ENCODE measurements at regions not wholly inside any gene's neighbourhood (a gene's known extent, or its start where the extent isn't known, plus 50 kb on each side); places are given as distances from the start of the nearest gene placed in this dataset.
"Not testable (repeated sequence)": the region's sequence is repeated elsewhere in the genome, so short reads cannot be mapped to it uniquely, and the experiment has no call there.

DNA sequence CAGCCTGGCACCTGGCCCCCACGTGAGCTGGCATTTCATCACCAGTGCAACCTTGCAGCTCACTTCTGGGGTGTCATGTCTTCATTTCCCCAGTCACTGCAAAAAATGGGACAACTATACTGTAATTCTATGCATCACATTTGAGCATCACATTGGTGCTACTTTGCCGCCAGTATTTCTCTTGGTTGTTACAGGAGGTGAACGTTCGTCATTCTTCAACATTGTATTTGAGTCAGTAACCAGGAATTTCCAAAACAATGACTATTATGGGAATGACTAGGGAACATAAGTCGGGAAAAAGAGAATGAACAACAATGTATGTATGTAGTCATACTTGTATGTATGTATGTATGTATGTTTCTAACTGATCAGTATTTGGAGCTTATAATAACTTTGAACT, 1278.0 kb downstream of the EFNA5 start:
- Histone ChIP-seq H3K9me2 (ENCODE audit: insufficient read depth) (no peaks in the 10 kb centered on the region), H3K9ac (ENCODE audit: low read length) (no peak overlapping the region), H3K27me3 (ENCODE audit: insufficient read depth, low read length) (no peaks in the 10 kb centered on the region), H3K4me1 (ENCODE audit: control insufficient read depth in 1 of 2, insufficient read depth in 2 of 2, low read length in 2 of 2) (peaks cover 0 to 9% of the 10 kb centered on the region in 2 experiments; a peak in 2 of 4 replicates), H3K4me3 (replicated peaks in 1 of 2; ENCODE audit: low read depth in 1 of 2, low read length in 2 of 2) (no peak overlapping the region), H2AFZ (ENCODE audit: low read depth, low read length, poor library complexity, severe bottlenecking) (no peak overlapping the region), H3K79me2 (ENCODE audit: insufficient read depth, low read length) (no peaks in the 10 kb centered on the region), H3K9me3 (ENCODE audit: control insufficient read depth in 1 of 2, insufficient read depth in 1 of 2, low read depth in 1 of 2, low read length in 2 of 2) (no peaks in the 10 kb centered on the region), H3K27ac (ENCODE audit: low read depth, low read length) (no peak overlapping the region), H4K20me1 (ENCODE audit: insufficient read depth) (no peaks in the 10 kb centered on the region), H3K4me2 (ENCODE audit: low read length) (no peak overlapping the region), H3K36me3 (ENCODE audit: control insufficient read depth in 1 of 2, insufficient read depth in 2 of 2, low read length in 2 of 2) (no peaks in the 10 kb centered on the region)
- TF ChIP-seq, protein P1, sequence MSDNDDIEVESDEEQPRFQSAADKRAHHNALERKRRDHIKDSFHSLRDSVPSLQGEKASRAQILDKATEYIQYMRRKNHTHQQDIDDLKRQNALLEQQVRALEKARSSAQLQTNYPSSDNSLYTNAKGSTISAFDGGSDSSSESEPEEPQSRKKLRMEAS (IDR thresholded peaks at IDR 0.05) = no peak
- no peak for TF ChIP-seq POLR2AphosphoS5 (IDR thresholded peaks at IDR 0.05; ENCODE audit: low read depth, low read length)
- TF ChIP-seq CEBPB (IDR thresholded peaks at IDR 0.05; ENCODE audit: low read depth) = no peak
- TF ChIP-seq EGR1 (IDR thresholded peaks at IDR 0.05; ENCODE audit: low read depth) = no peak
- TF ChIP-seq EZH2 (IDR thresholded peaks at IDR 0.05) = no peak
- no peak for TF ChIP-seq POLR2A (IDR thresholded peaks at IDR 0.05; ENCODE audit: borderline replicate concordance, extremely low read depth, insufficient read depth, insufficient read length)
- no peak for TF ChIP-seq ZNF274 (IDR thresholded peaks at IDR 0.05; ENCODE audit: low read depth, low read length)
- TF ChIP-seq, protein P2, sequence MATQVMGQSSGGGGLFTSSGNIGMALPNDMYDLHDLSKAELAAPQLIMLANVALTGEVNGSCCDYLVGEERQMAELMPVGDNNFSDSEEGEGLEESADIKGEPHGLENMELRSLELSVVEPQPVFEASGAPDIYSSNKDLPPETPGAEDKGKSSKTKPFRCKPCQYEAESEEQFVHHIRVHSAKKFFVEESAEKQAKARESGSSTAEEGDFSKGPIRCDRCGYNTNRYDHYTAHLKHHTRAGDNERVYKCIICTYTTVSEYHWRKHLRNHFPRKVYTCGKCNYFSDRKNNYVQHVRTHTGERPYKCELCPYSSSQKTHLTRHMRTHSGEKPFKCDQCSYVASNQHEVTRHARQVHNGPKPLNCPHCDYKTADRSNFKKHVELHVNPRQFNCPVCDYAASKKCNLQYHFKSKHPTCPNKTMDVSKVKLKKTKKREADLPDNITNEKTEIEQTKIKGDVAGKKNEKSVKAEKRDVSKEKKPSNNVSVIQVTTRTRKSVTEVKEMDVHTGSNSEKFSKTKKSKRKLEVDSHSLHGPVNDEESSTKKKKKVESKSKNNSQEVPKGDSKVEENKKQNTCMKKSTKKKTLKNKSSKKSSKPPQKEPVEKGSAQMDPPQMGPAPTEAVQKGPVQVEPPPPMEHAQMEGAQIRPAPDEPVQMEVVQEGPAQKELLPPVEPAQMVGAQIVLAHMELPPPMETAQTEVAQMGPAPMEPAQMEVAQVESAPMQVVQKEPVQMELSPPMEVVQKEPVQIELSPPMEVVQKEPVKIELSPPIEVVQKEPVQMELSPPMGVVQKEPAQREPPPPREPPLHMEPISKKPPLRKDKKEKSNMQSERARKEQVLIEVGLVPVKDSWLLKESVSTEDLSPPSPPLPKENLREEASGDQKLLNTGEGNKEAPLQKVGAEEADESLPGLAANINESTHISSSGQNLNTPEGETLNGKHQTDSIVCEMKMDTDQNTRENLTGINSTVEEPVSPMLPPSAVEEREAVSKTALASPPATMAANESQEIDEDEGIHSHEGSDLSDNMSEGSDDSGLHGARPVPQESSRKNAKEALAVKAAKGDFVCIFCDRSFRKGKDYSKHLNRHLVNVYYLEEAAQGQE (IDR thresholded peaks at IDR 0.05; ENCODE audit: low read depth) = no peak
- TF ChIP-seq, protein P3, sequence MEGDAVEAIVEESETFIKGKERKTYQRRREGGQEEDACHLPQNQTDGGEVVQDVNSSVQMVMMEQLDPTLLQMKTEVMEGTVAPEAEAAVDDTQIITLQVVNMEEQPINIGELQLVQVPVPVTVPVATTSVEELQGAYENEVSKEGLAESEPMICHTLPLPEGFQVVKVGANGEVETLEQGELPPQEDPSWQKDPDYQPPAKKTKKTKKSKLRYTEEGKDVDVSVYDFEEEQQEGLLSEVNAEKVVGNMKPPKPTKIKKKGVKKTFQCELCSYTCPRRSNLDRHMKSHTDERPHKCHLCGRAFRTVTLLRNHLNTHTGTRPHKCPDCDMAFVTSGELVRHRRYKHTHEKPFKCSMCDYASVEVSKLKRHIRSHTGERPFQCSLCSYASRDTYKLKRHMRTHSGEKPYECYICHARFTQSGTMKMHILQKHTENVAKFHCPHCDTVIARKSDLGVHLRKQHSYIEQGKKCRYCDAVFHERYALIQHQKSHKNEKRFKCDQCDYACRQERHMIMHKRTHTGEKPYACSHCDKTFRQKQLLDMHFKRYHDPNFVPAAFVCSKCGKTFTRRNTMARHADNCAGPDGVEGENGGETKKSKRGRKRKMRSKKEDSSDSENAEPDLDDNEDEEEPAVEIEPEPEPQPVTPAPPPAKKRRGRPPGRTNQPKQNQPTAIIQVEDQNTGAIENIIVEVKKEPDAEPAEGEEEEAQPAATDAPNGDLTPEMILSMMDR (IDR thresholded peaks at IDR 0.05 in 2 of 3, conservative IDR thresholded peaks at IDR 0.05 in 1 of 3; ENCODE audit: borderline replicate concordance in 1 of 3, insufficient read depth in 1 of 3, low read depth in 2 of 3, low read length in 2 of 3) = no peak
- TF ChIP-seq, protein P4, sequence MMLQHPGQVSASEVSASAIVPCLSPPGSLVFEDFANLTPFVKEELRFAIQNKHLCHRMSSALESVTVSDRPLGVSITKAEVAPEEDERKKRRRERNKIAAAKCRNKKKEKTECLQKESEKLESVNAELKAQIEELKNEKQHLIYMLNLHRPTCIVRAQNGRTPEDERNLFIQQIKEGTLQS (IDR thresholded peaks at IDR 0.05) = no peak
- no peak for TF ChIP-seq RAD21 (IDR thresholded peaks at IDR 0.05; ENCODE audit: low read depth)
- no peak for TF ChIP-seq FOSL1 (IDR thresholded peaks at IDR 0.05; ENCODE audit: low read depth)
- TF ChIP-seq TCF7L2 (IDR thresholded peaks at IDR 0.05; ENCODE audit: borderline replicate concordance, extremely low read depth, insufficient read depth, insufficient read length) = no peak
- no peak for TF ChIP-seq SRF (IDR thresholded peaks at IDR 0.05; ENCODE audit: low read depth)
- RAD21 ChIA-PET (ENCODE audit: low non-redundant PET in 1 of 2, low total read pairs in 2 of 2, uncharacterized antibody in 2 of 2, unreplicated experiment in 2 of 2) = no interaction called here
- intact Hi-C loops (cut with micrococcal nuclease) = no loop called here
- POLR2A ChIA-PET = no interaction called here
- ATAC-seq (no peak), DNase-seq (ENCODE audit: low read depth, low spot score) (no peak)
- BruUV-seq (replicated peaks) = no TSS peak
- CTCF ChIA-PET = no interaction called here

DNA sequence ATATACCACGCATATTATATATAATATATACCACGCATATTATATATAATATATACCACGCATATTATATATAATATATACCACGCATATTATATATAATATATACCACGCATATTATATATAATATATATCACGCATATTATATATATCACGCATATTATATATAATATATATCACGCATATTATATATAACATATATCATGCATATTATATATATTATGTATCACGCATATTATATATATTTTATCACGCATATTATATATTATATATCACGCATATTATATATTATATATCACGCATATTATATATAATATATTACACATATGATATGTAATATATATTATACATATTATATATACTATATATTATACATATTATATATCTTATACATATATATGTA, 1283.0 kb downstream of the EFNA5 start:
- H3K27me3 ChIP-seq (ENCODE audit: insufficient read depth, low read length); H3K9me2 ChIP-seq (ENCODE audit: insufficient read depth); H2AFZ ChIP-seq (ENCODE audit: low read depth, low read length, poor library complexity, severe bottlenecking); H3K4me1 ChIP-seq (ENCODE audit: control insufficient read depth in 1 of 2, insufficient read depth in 2 of 2, low read length in 2 of 2); POLR2A ChIA-PET; H3K4me3 ChIP-seq (replicated peaks in 1 of 2; ENCODE audit: low read depth in 1 of 2, low read length in 2 of 2); H3K9ac ChIP-seq (ENCODE audit: low read length); H3K4me2 ChIP-seq (ENCODE audit: low read length); intact Hi-C loops (cut with micrococcal nuclease); H3K79me2 ChIP-seq (ENCODE audit: insufficient read depth, low read length); H4K20me1 ChIP-seq (ENCODE audit: insufficient read depth); H3K36me3 ChIP-seq (ENCODE audit: control insufficient read depth in 1 of 2, insufficient read depth in 2 of 2, low read length in 2 of 2); BruUV-seq (replicated peaks); H3K9me3 ChIP-seq (ENCODE audit: control insufficient read depth in 1 of 2, insufficient read depth in 1 of 2, low read depth in 1 of 2, low read length in 2 of 2); DNase-seq (ENCODE audit: low read depth, low spot score); H3K27ac ChIP-seq (ENCODE audit: low read depth, low read length); ATAC-seq; CTCF ChIA-PET; RAD21 ChIA-PET (ENCODE audit: low non-redundant PET in 1 of 2, low total read pairs in 2 of 2, uncharacterized antibody in 2 of 2, unreplicated experiment in 2 of 2): not testable (repeated sequence)

Data from HCT116 (cell line).